Testis (tissue), 2 donors: ENCODE measurements at regions not wholly inside any gene's neighbourhood (a gene's known extent, or its start where the extent isn't known, plus 50 kb on each side); places are given as distances from the start of the nearest gene placed in this dataset.

Experiments
- DNase-seq: peaks from one replicate; pipeline ENCODE4 v3.0.0-alpha.2; 2019
- H3K27ac ChIP-seq, 2 donors: fragments of 200-600 bp; sonication (generic); one replicate each; pipeline ENCODE4 v1.5.1; 2019
- H3K27me3 ChIP-seq: fragments of 200-600 bp; sonication (generic); one replicate; pipeline ENCODE4 v1.5.1; 2019
- H3K36me3 ChIP-seq: fragments of 200-600 bp; sonication (generic); one replicate; pipeline ENCODE4 v1.5.1; 2017; ENCODE audit warnings: low read depth; ENCODE audit errors: missing control alignments
- H3K4me1 ChIP-seq: fragments of 200-600 bp; sonication (generic); one replicate; pipeline ENCODE4 v1.5.1; 2019
- H3K4me3 ChIP-seq, 2 donors: fragments of 200-600 bp; sonication (generic); one replicate each; pipeline ENCODE4 v1.5.1; 2017 to 2019
- H3K9me3 ChIP-seq: fragments of 200-600 bp; sonication (generic); one replicate; pipeline ENCODE4 v1.5.1; 2017
- CTCF ChIP-seq, 3 experiments: fragments of 450-650 bp in 2 of 3; fragments of 200-600 bp in 1 of 3; sonication (generic) in 1 of 3; IDR thresholded peaks; one replicate each; pipeline ENCODE4 v1.5.1; 2016 to 2019; ENCODE audit warnings: antibody characterized with exemption in 3 of 3, mild to moderate bottlenecking in 2 of 3, moderate library complexity in 1 of 3
- POLR2A ChIP-seq: fragments of 450-650 bp; IDR thresholded peaks from one replicate; pipeline ENCODE4 v1.6.1; 2017; ENCODE audit warnings: antibody characterized with exemption, mild to moderate bottlenecking, moderate library complexity
- WGBS, 2 donors: methylation state at CpG; one replicate each; pipeline ENCODE4 v1.1.5; 2018; 5-methylcytosine and 5-hydroxymethylcytosine counted together
- intact Hi-C: fragments of 100-400 bp; cut with DNase I; formaldehyde crosslinking; loops from one replicate; pipeline ENCODE4 v1.15.1; 2023; ENCODE audit warnings: low total_unique reads

- intact Hi-C loops, result no loop called here
- Histone ChIP-seq H3K27ac (no peak overlapping the region), H3K9me3 (no peaks in the 10 kb centered on the region), H3K27me3 (no peaks in the 10 kb centered on the region), H3K4me1 (no peaks in the 10 kb centered on the region), H3K4me3 (no peak overlapping the region), H3K36me3 (no peaks in the 10 kb centered on the region)
- DNase-seq, result no peak
- 61 to 62% methylated on average over 1 of the region's 1 CpG for WGBS, 2 donors
- TF ChIP-seq POLR2A (no peak), CTCF (IDR thresholded peaks at IDR 0.05) (no peak)
These were observed 787.3 kb downstream of the KCTD16 start for GRCh38 chr5:144958002-144958401.

- Histone ChIP-seq H3K27ac (no peak overlapping the region), H3K9me3 (no peaks in the 10 kb centered on the region), H3K36me3 (no peaks in the 10 kb centered on the region), H3K27me3 (no peaks in the 10 kb centered on the region), H3K4me3 (no peak overlapping the region), H3K4me1 (no peaks in the 10 kb centered on the region)
- 69 to 76% methylated on average over 2 of the region's 2 CpGs for WGBS, 2 donors
- intact Hi-C loops, result no loop called here
- TF ChIP-seq POLR2A (no peak), CTCF (IDR thresholded peaks at IDR 0.05) (no peak)
- DNase-seq, result no peak
These were observed 780.3 kb downstream of the KCTD16 start for GRCh38 chr5:144950996-144951395.

GRCh38 chr5:144947023-144947422, 776.4 kb downstream of the KCTD16 start:
- TF ChIP-seq CTCF (IDR thresholded peaks at IDR 0.05) (no peak), POLR2A (no peak)
- WGBS, 2 donors, result 87 to 88% methylated on average over 2 of the region's 2 CpGs
- no peaks in the 10 kb centered on the region for H3K36me3 ChIP-seq
- H3K9me3 ChIP-seq, result no peaks in the 10 kb centered on the region
- intact Hi-C loops, result no loop called here
- H3K27me3 ChIP-seq, result no peaks in the 10 kb centered on the region
- no peaks in the 10 kb centered on the region for H3K4me1 ChIP-seq
- no peak overlapping the region for H3K27ac ChIP-seq
- DNase-seq, result no peak
- H3K4me3 ChIP-seq, result no peak overlapping the region

- Histone ChIP-seq H3K27ac (no peak overlapping the region), H3K9me3 (no peaks in the 10 kb centered on the region), H3K4me1 (no peaks in the 10 kb centered on the region), H3K27me3 (no peaks in the 10 kb centered on the region), H3K4me3 (no peak overlapping the region), H3K36me3 (no peaks in the 10 kb centered on the region)
- TF ChIP-seq CTCF (IDR thresholded peaks at IDR 0.05), result no peak
- TF ChIP-seq POLR2A, result no peak
- DNase-seq, result no peak
- WGBS, 2 donors, result 21 to 36% methylated on average over 2 of the region's 2 CpGs
- intact Hi-C loops, result no loop called here
These were observed 774.8 kb downstream of the KCTD16 start for GRCh38 chr5:144945503-144945902.

GRCh38 chr5:144944936-144945335, 774.3 kb downstream of the KCTD16 start:
- Histone ChIP-seq H3K9me3 (no peaks in the 10 kb centered on the region), H3K4me3 (no peak overlapping the region), H3K4me1 (no peaks in the 10 kb centered on the region), H3K27ac (no peak overlapping the region), H3K27me3 (no peaks in the 10 kb centered on the region), H3K36me3 (no peaks in the 10 kb centered on the region)
- intact Hi-C loops, result no loop called here
- whole genome bisulfite sequencing, 2 donors, result 74 to 81% methylated on average over 4 of the region's 4 CpGs
- DNase-seq, result no peak
- no peak for TF ChIP-seq CTCF (IDR thresholded peaks at IDR 0.05)
- TF ChIP-seq POLR2A, result no peak
